Sigmoid colon (tissue), 6 donors: ENCODE measurements at regions not wholly inside any gene's neighbourhood (a gene's known extent, or its start where the extent isn't known, plus 50 kb on each side); places are given as distances from the start of the nearest gene placed in this dataset.

Source experiments
- DNase-seq: peaks from one replicate; pipeline ENCODE4 v3.0.0-alpha.2; 2019
- H3K27ac ChIP-seq, 4 donors: fragments of 200-600 bp; sonication (generic); one replicate each; pipeline ENCODE4 v1.5.1; 2016 to 2019; ENCODE audit warnings: mild to moderate bottlenecking in 1 of 4
- H3K27me3 ChIP-seq, 3 donors: fragments of 200-600 bp; sonication (generic); one replicate each; pipeline ENCODE4 v1.5.1; 2019; ENCODE audit warnings: mild to moderate bottlenecking in 1 of 3
- H3K36me3 ChIP-seq, 4 donors: fragments of 200-600 bp; sonication (generic); one replicate each; pipeline ENCODE4 v1.5.1; 2016 to 2019
- H3K4me1 ChIP-seq, 4 donors: fragments of 200-600 bp; sonication (generic); one replicate each; pipeline ENCODE4 v1.5.1; 2017 to 2019
- H3K4me3 ChIP-seq, 4 donors: fragments of 200-600 bp; sonication (generic); one replicate each; pipeline ENCODE4 v1.5.1; 2017 to 2019; ENCODE audit warnings: mild to moderate bottlenecking in 2 of 4, moderate library complexity in 1 of 4
- H3K9me3 ChIP-seq, 4 donors: fragments of 200-600 bp in 3 of 4; sonication (generic) in 3 of 4; one replicate each; pipeline versions ENCODE4 v1.5.1 to v1.6.1; 2013 to 2019
- EP300 ChIP-seq, 4 donors: sonication (generic); formaldehyde crosslinking; IDR thresholded peaks; one replicate each; pipeline ENCODE4 v1.6.1; 2017; ENCODE audit warnings: antibody characterized with exemption in 4 of 4
- POLR2A ChIP-seq, 2 donors: fragments of 450-650 bp; IDR thresholded peaks; one replicate each; pipeline ENCODE4 v1.6.1; 2016; ENCODE audit warnings: antibody characterized with exemption in 2 of 2, mild to moderate bottlenecking in 2 of 2, moderate library complexity in 2 of 2
- POLR2AphosphoS5 ChIP-seq, 4 donors: sonication (generic); formaldehyde crosslinking; IDR thresholded peaks; one replicate each; pipeline ENCODE4 v1.6.1; 2017; ENCODE audit warnings: antibody characterized with exemption in 4 of 4
- WGBS, 2 donors: extraction: QIAGEN DNeasy Blood & Tissue Kit; methylation state at CpG; one replicate each; pipeline ENCODE4 v1.1.7; 2013; 5-methylcytosine and 5-hydroxymethylcytosine counted together
- intact Hi-C: fragments of 100-400 bp; cut with DNase I; formaldehyde crosslinking; loops from one replicate; pipeline ENCODE4 v1.15.1; 2023
- TF ChIP-seq, protein P1 (sequence below), 4 experiments: fragments of 450-650 bp in 3 of 4; fragments of 200-600 bp in 1 of 4; IDR thresholded peaks; one replicate each; pipeline ENCODE4 v1.5.1; 2016 to 2019; ENCODE audit warnings: antibody characterized with exemption in 4 of 4, mild to moderate bottlenecking in 3 of 4, moderate library complexity in 2 of 4
- donor health status: healthy with polysubstance abuse.
- donor health status: healthy.

DNA sequence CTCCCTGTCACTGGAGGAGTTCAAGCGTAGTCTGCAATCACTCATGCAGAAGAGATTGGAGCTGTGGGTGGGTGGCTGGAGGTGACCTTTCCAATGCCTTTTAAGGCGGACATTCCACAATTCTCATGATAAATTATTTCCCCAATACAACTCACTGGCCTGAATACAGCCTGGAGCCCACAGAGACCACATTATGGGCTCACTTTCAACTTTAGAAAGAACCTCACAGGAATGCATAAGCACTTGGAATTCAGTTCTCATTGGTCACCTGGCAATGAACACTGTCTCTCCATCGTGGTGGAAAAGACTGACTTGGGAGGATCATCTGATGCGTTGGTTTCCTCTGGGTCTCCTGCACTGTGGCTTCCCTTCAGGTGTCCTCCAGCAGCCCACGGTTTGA lies 151.8 kb upstream of the KCND3 start:
- Histone ChIP-seq H3K27ac (no peak overlapping the region), H3K27me3 (no peaks in the 10 kb centered on the region), H3K4me1 (peaks cover 0 to 6% (median 2%) of the 10 kb centered on the region in 4 donors), H3K36me3 (no peaks in the 10 kb centered on the region), H3K9me3 (no peaks in the 10 kb centered on the region), H3K4me3 (no peak overlapping the region)
- TF ChIP-seq, protein P1, sequence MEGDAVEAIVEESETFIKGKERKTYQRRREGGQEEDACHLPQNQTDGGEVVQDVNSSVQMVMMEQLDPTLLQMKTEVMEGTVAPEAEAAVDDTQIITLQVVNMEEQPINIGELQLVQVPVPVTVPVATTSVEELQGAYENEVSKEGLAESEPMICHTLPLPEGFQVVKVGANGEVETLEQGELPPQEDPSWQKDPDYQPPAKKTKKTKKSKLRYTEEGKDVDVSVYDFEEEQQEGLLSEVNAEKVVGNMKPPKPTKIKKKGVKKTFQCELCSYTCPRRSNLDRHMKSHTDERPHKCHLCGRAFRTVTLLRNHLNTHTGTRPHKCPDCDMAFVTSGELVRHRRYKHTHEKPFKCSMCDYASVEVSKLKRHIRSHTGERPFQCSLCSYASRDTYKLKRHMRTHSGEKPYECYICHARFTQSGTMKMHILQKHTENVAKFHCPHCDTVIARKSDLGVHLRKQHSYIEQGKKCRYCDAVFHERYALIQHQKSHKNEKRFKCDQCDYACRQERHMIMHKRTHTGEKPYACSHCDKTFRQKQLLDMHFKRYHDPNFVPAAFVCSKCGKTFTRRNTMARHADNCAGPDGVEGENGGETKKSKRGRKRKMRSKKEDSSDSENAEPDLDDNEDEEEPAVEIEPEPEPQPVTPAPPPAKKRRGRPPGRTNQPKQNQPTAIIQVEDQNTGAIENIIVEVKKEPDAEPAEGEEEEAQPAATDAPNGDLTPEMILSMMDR (IDR thresholded peaks at IDR 0.05) = no peak
- intact Hi-C loops = no loop called here
- no peak for DNase-seq
- WGBS, 2 donors = 60 to 64% methylated on average over 5 of the region's 5 CpGs

DNA sequence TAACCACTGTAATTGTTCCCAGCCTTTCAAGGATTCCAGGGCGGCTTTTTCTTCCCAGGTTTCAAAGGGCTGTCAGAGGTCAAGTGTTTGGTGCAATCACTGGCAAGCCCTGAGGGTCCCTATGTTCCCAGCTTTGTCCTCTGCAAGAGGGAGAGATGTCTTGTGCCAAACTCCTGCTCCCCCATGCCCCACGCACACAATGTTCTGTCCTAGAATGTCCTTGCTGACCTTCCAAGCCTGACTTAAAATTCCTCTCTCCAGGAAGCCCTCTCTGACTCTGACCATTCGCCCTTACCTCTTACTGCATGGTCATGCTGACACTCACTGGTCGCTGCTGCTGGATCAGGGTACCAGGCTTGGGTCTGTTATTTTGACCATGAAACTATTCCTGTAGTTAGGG lies 152.5 kb upstream of the KCND3 start:
- Histone ChIP-seq H3K4me1 (peaks cover 0 to 6% (median 2%) of the 10 kb centered on the region in 4 donors), H3K9me3 (no peaks in the 10 kb centered on the region), H3K4me3 (no peak overlapping the region), H3K27ac (no peak overlapping the region), H3K36me3 (no peaks in the 10 kb centered on the region), H3K27me3 (no peaks in the 10 kb centered on the region)
- intact Hi-C loops = no loop called here
- 59 to 67% methylated on average over 4 of the region's 4 CpGs for WGBS, 2 donors
- DNase-seq = no peak
- TF ChIP-seq POLR2AphosphoS5 (IDR thresholded peaks at IDR 0.05) (no peak), POLR2A (IDR thresholded peaks at IDR 0.05) (no peak), EP300 (IDR thresholded peaks at IDR 0.05) (no peak)
- TF ChIP-seq, protein P1 (IDR thresholded peaks at IDR 0.05) = no peak

DNA sequence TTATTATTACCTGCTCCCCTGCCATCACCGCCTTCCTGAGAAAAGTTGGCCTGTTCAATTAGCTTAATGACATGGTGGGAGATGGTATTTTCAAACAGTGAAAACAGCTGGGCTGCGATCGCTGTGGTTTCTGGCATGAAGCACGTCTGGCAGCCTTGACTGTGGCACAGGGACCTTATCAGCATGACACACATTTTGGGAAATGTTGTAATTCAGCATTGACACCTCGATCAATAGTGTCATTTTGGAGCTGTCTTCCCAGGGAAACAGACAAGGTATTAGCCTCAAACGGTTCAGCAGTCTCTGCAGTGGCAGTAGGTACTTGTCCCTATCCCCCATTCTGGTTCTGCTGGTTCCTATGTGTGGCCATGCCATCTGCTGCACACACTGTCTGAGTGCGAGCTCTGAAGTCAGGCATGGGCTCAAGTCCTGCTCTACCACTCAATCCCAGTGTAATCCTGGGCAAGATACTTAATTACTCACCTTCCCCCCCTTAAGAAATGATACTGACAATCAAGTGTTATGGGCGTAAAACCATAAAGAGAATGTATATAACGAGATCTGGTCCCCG lies 154.5 kb upstream of the KCND3 start:
- intact Hi-C loops = no loop called here
- Histone ChIP-seq H3K4me1 (peaks cover 0 to 6% (median 2%) of the 10 kb centered on the region in 4 donors), H3K27me3 (no peaks in the 10 kb centered on the region), H3K9me3 (no peaks in the 10 kb centered on the region), H3K4me3 (no peak overlapping the region), H3K36me3 (no peaks in the 10 kb centered on the region), H3K27ac (no peak overlapping the region)
- no peak for DNase-seq
- WGBS, 2 donors = 56 to 72% methylated on average over 10 of the region's 10 CpGs
- no peak for TF ChIP-seq POLR2AphosphoS5 (IDR thresholded peaks at IDR 0.05)
- TF ChIP-seq, protein P1 (IDR thresholded peaks at IDR 0.05) = no peak
- no peak for TF ChIP-seq EP300 (IDR thresholded peaks at IDR 0.05)
- TF ChIP-seq POLR2A (IDR thresholded peaks at IDR 0.05) = no peak

DNA sequence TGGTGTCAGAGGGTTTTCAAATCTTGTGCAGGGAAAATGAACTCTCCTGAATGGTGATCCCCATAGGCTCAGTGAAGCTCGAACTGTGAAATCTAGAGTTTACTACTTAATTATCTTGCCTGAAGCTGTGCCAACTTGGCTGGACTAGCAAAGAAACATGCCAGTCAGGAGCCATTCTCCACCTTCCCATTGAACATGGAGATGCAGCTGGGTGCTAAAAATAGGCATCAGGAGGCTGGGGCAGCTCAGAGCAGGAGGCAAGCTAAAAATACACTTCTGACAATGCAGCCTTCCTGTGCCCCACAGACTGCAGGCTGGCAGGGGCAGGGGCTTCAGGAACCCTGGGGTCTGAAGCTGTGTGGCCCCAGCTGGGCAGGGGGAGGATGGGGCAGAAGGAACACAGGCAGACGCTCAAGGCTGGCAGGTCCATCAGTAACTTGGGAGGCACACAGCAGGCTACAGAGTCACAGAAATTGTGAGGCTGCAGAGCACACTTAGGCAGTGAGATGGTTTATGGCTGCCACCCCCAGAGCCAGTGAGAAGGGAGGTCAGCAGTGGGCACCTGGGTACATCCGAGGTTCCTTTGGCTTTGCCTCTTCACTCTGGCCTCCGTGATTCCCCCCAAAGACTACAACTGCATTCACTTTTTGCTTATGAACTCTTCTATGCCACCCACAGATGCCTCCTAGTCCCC lies 155.4 kb upstream of the KCND3 start:
- WGBS, 2 donors = 51 to 62% methylated on average over 4 of the region's 4 CpGs
- Histone ChIP-seq H3K4me3 (no peak overlapping the region), H3K27ac (no peak overlapping the region), H3K27me3 (no peaks in the 10 kb centered on the region), H3K9me3 (peaks cover 0 to 7% (median 0%) of the 10 kb centered on the region in 4 donors), H3K36me3 (no peaks in the 10 kb centered on the region), H3K4me1 (peaks cover 0 to 6% (median 2%) of the 10 kb centered on the region in 4 donors)
- intact Hi-C loops = no loop called here
- DNase-seq = no peak
- TF ChIP-seq POLR2A (IDR thresholded peaks at IDR 0.05) = no peak
- TF ChIP-seq, protein P1 (IDR thresholded peaks at IDR 0.05) = no peak
- TF ChIP-seq POLR2AphosphoS5 (IDR thresholded peaks at IDR 0.05) = no peak
- TF ChIP-seq EP300 (IDR thresholded peaks at IDR 0.05) = no peak
